PFSK-1 (cell line): ENCODE measurements at regions not wholly inside any gene's neighbourhood (a gene's known extent, or its start where the extent isn't known, plus 50 kb on each side); places are given as distances from the start of the nearest gene placed in this dataset.

Experiments used
- FOXP2 ChIP-seq: optimal IDR thresholded peaks from 2 replicates; pipeline ENCODE3; 2011; ENCODE audit warnings: borderline replicate concordance, control low read depth, inconsistent platforms; ENCODE audit not compliant: insufficient read depth; ENCODE audit errors: extremely low read length, extremely low read depth
- POLR2AphosphoS5 ChIP-seq: IDR thresholded peaks from 2 replicates; pipeline ENCODE4 v1.6.1; 2012; ENCODE audit warnings: low read depth, mild to moderate bottlenecking, control low read depth, low read length, moderate library complexity
- SIN3A ChIP-seq: IDR thresholded peaks from 2 replicates; pipeline ENCODE4 v1.6.1; 2012; ENCODE audit warnings: mild to moderate bottlenecking, low read length, moderate library complexity, borderline replicate concordance; ENCODE audit not compliant: insufficient read depth
- TAF1 ChIP-seq: IDR thresholded peaks from 2 replicates; pipeline ENCODE4 v1.6.1; 2012; ENCODE audit warnings: low read length, control low read depth, borderline replicate concordance; ENCODE audit not compliant: insufficient read depth
- TF ChIP-seq, protein P1 (sequence below), 2 experiments: IDR thresholded peaks; 2 replicates each; pipeline versions ENCODE4 v1.6.1 to v1.8.0; 2011 to 2012; ENCODE audit warnings: low read depth in 2 of 2, low read length in 2 of 2, control low read depth in 1 of 2, inconsistent platforms in 1 of 2, mild to moderate bottlenecking in 1 of 2, moderate library complexity in 1 of 2; ENCODE audit not compliant: insufficient read depth in 1 of 2

DNA sequence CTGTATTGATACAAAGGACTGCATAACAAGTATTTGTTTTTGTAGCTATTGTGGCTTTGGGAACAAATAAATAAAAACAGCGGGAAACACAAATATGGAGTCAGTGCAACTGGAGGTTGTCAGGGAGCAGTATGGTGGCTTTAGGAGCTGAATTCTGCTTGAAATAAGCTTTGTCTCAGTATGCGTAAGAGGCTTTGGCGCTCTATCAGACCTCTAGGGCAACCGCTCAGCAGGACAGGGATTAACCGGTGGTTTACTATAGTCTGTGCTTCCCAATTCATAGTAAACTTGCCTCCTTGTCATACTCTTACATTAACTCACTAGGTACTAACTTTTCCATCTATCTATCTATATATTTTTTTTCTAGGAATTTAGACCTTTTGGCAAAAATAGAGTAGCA is 104.6 kb downstream of the ZIC1 start:
- no peak for TF ChIP-seq POLR2AphosphoS5
- no peak for TF ChIP-seq SIN3A
- TF ChIP-seq, protein P1, sequence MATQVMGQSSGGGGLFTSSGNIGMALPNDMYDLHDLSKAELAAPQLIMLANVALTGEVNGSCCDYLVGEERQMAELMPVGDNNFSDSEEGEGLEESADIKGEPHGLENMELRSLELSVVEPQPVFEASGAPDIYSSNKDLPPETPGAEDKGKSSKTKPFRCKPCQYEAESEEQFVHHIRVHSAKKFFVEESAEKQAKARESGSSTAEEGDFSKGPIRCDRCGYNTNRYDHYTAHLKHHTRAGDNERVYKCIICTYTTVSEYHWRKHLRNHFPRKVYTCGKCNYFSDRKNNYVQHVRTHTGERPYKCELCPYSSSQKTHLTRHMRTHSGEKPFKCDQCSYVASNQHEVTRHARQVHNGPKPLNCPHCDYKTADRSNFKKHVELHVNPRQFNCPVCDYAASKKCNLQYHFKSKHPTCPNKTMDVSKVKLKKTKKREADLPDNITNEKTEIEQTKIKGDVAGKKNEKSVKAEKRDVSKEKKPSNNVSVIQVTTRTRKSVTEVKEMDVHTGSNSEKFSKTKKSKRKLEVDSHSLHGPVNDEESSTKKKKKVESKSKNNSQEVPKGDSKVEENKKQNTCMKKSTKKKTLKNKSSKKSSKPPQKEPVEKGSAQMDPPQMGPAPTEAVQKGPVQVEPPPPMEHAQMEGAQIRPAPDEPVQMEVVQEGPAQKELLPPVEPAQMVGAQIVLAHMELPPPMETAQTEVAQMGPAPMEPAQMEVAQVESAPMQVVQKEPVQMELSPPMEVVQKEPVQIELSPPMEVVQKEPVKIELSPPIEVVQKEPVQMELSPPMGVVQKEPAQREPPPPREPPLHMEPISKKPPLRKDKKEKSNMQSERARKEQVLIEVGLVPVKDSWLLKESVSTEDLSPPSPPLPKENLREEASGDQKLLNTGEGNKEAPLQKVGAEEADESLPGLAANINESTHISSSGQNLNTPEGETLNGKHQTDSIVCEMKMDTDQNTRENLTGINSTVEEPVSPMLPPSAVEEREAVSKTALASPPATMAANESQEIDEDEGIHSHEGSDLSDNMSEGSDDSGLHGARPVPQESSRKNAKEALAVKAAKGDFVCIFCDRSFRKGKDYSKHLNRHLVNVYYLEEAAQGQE (IDR thresholded peaks at IDR 0.05; ENCODE audit: insufficient read depth in 1 of 2, low read depth in 2 of 2, low read length in 2 of 2), result no peak
- no peak for TF ChIP-seq TAF1
- no peak for TF ChIP-seq FOXP2
